GM20000 (cell line): ENCODE measurements at regions not wholly inside any gene's neighbourhood (a gene's known extent, or its start where the extent isn't known, plus 50 kb on each side); places are given as distances from the start of the nearest gene placed in this dataset.

Experiments used
- DNase-seq: peaks from one replicate; pipeline ENCODE4 v3.0.0; 2012; ENCODE audit warnings: low spot score
- CTCF ChIP-seq: IDR thresholded peaks from 2 replicates; pipeline ENCODE4 v1.5.1; 2012; ENCODE audit warnings: mild to moderate bottlenecking, control low read depth; ENCODE audit errors: extremely low read depth, missing control alignments

DNA sequence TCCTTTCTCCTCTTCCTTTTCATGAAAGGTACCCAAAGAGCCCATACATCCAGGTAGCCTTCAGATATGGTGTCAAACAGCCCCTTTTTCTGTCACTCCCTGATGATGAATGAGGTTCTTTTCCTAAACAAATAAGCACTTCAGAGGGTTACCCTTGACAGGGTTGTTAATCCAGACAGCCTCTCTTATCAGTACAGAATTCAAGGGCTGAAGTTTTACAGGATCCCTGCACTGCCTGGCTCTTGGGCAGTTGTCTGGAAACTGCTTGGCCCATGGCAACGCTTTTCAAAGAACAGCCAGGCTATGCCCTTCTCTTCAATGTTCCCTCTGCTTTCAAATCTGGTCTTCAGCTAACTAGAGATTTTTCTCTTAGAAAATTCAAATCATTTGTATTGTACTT, 352.6 kb upstream of the FAM241A start:
- DNase-seq = no peak
- TF ChIP-seq CTCF = no peak

DNA sequence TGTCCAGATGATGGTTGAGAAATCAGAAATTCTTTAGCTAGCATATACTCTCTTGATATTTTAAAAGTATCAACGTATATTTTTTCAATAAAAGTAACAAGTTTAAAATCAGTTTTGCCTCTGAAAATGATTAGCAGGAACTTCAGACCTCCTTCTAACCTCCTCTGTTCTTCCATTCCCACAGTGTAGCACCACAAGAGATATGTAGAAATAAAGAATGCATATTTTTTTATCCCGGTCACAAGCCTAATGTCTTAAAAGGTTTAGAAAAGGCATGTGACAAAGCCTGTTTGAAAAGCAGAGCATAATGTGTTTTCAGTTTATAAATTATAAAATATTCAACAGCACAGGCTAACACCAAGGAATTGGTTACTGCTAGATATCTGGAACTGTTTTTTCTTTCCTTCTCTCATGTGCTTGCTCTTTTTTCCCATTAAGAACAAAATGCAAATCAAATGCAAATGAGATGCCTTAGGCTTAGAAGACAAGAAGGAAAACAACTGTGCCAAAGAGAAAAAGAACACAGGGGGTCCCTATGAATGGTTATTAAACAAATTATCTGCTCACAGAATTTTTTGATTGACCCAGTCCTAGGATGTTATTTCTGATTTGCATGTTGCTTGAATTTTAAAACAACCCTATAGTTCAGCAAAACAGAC, 351.7 kb upstream of the FAM241A start:
- no peak for TF ChIP-seq CTCF
- DNase-seq = no peak

DNA sequence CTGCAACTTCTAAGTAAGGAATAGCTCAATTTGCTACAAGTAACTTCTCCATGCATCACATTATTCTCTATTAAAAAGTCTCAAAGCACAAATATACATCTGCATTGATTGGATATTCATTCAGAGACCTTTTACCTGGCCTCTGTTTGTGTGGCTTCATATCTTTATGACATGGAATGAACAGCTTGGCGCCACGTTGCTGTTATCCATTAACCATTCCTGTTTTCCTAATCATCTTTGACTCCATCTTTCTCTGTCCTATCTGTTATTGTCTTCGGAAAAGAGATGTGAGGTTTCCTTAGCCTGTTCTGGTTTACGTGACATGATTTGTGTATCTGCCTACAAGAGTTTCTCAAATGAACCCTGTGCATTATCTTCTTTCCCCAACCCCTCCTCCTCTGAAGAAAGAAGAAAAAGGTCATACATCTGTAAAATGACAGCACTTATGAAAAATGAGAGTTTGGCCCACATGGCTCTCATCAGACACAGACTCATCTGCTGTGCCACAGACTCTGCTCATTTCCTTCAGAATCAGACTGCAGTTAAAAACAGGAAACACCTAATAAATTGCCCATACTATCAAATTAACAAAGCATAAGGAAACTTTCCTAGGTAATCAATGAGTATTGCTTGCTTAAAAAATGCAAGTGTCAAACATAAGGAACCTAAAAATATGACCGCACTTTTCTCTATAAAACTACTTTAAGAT, 347.6 kb upstream of the FAM241A start:
- no peak for DNase-seq
- no peak for TF ChIP-seq CTCF

- TF ChIP-seq CTCF = no peak
- no peak for DNase-seq
These were observed 346.4 kb upstream of the FAM241A start for GRCh38 chr4:111798840-111799239.

DNA sequence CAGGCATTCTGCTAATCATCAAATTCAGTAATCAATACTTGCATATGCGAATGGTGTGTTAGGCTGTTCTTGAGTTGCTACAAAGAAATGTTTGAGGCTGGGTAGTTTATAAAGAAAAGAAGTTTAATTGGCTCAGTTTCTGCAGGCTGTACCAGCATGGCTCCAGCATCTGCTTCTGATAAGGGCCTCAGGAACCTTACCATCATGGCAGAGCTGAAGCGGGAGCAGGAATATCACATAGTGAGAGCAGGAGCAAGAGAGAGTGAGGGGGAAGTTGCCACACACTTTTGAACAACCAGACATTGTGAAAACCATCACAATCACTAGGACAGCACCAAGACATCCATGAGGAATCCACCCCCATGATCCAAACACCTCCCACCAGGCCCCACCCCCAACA, 344.7 kb upstream of the FAM241A start:
- DNase-seq = no peak
- TF ChIP-seq CTCF = no peak

GRCh38 chr4:111802191-111802590, 343.1 kb upstream of the FAM241A start:
- no peak for DNase-seq
- no peak for TF ChIP-seq CTCF

DNA sequence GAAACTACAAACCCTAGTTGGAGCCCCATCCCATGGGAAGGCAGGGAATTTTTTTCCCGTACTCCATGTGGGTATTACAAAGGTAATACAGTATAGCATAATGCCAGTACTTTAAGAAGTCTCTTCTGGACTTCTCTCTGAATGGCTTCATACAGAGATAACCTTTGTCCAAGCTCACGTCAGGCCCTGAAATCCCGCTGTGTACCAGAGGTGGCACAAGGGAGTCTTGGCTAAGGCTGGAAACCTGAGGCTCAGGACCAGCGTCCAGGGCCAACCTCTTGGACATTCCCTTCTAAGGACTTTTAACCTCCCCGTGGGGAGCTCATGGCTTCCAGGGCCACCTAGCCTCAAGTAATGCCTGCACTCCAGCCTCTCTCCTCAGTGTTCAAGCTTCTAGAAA, 338.9 kb upstream of the FAM241A start:
- no peak for TF ChIP-seq CTCF
- DNase-seq = no peak
